GM23248 (cell line): ENCODE measurements at regions not wholly inside any gene's neighbourhood (a gene's known extent, or its start where the extent isn't known, plus 50 kb on each side); places are given as distances from the start of the nearest gene placed in this dataset.
"Not testable (repeated sequence)": the region's sequence is repeated elsewhere in the genome, so short reads cannot be mapped to it uniquely, and the experiment has no call there.

ENCODE experiments used
- EZH2 ChIP-seq: fragments of 200-600 bp; sonication (generic); IDR thresholded peaks from 2 replicates; pipeline ENCODE4 v1.6.1; 2018; ENCODE audit warnings: antibody characterized with exemption, mild to moderate bottlenecking; ENCODE audit not compliant: insufficient read depth, poor library complexity, severe bottlenecking
- EZH2phosphoT487 ChIP-seq: fragments of 200-600 bp; sonication (generic); IDR thresholded peaks from 2 replicates; pipeline ENCODE4 v1.6.1; 2018; ENCODE audit warnings: antibody characterized with exemption, moderate library complexity, mild to moderate bottlenecking, low read depth; ENCODE audit not compliant: insufficient read depth

- not testable (repeated sequence) for TF ChIP-seq EZH2, EZH2phosphoT487
These were observed 131.4 kb downstream of the IGLL1 start for GRCh38 chr22:23448499-23449288.
